ENCODE measurements at regions not wholly inside any gene's neighbourhood (a gene's known extent, or its start where the extent isn't known, plus 50 kb on each side); places are given as distances from the start of the nearest gene placed in this dataset. TPM values are rescaled to one million over a fixed set of nuclear protein-coding genes. Genes with fewer than 3 reads are reported as not detected.

- Histone ChIP-seq H3K9me2 (replicated peaks; ENCODE audit: insufficient read depth, low read length) (no peaks in the 10 kb centered on the region), H3K4me1 (ENCODE audit: low read length) (no peaks in the 10 kb centered on the region), H4K20me1 (ENCODE audit: insufficient read depth, low read depth, low read length) (no peaks in the 10 kb centered on the region), H3K27me3 (ENCODE audit: low read length) (no peaks in the 10 kb centered on the region), H3K9me3 (ENCODE audit: low read length) (no peaks in the 10 kb centered on the region), H3K4me2 (ENCODE audit: low read depth, low read length, poor library complexity, severe bottlenecking) (no peak overlapping the region), H3K4me3 (ENCODE audit: low read length) (no peak overlapping the region), H3K36me3 (ENCODE audit: insufficient read depth, low read length) (no peaks in the 10 kb centered on the region), H3K79me2 (ENCODE audit: low read length) (no peaks in the 10 kb centered on the region), H3K9ac (ENCODE audit: low read length) (no peak overlapping the region), H3K27ac (ENCODE audit: low read length) (no peak overlapping the region), H2AFZ (ENCODE audit: low read length) (no peak overlapping the region)
- DNase-seq = no peak
Measured at GRCh38 chrX:124280294-124280902, 52.1 kb upstream of the TEX13D start.

GRCh38 chrX:124282580-124282979 lies 49.9 kb upstream of the TEX13D start:
- Histone ChIP-seq H2AFZ (ENCODE audit: low read length) (no peak overlapping the region), H3K4me3 (ENCODE audit: low read length) (no peak overlapping the region), H3K4me1 (ENCODE audit: low read length) (no peaks in the 10 kb centered on the region), H4K20me1 (ENCODE audit: insufficient read depth, low read depth, low read length) (no peaks in the 10 kb centered on the region), H3K9ac (ENCODE audit: low read length) (no peak overlapping the region), H3K79me2 (ENCODE audit: low read length) (no peaks in the 10 kb centered on the region), H3K4me2 (ENCODE audit: low read depth, low read length, poor library complexity, severe bottlenecking) (no peak overlapping the region), H3K27ac (ENCODE audit: low read length) (no peak overlapping the region), H3K27me3 (ENCODE audit: low read length) (no peaks in the 10 kb centered on the region), H3K9me2 (replicated peaks; ENCODE audit: insufficient read depth, low read length) (no peaks in the 10 kb centered on the region), H3K36me3 (ENCODE audit: insufficient read depth, low read length) (no peaks in the 10 kb centered on the region), H3K9me3 (ENCODE audit: low read length) (no peaks in the 10 kb centered on the region)
- DNase-seq = no peak

Small RNA genes in the stretch of these regions (small RNA-seq; reads per million reads assigned to genes)
- not detected for gene RF00561
